BLaER1 treated with 17β-estradiol and CSF1 and Interleukin-3, amounts not matched to agents 10 nM and 100 nM (cell line): ENCODE measurements at regions not wholly inside any gene's neighbourhood (a gene's known extent, or its start where the extent isn't known, plus 50 kb on each side); places are given as distances from the start of the nearest gene placed in this dataset.

Experiments used
- H3K27ac ChIP-seq, 11 experiments: shearing (Covaris generic); formaldehyde crosslinking; 2 replicates each; pipeline ENCODE4 v1.8.1; 2022
- H3K27me3 ChIP-seq, 11 experiments: shearing (Covaris generic); formaldehyde crosslinking; 2 replicates each; pipeline ENCODE4 v1.8.1; 2022
- H3K36me3 ChIP-seq, 11 experiments: shearing (Covaris generic); formaldehyde crosslinking; 2 replicates each; pipeline ENCODE4 v1.8.1; 2022
- H3K4me1 ChIP-seq, 10 experiments: shearing (Covaris generic); formaldehyde crosslinking; 2 replicates each; pipeline ENCODE4 v1.8.1; 2022
- H3K4me2 ChIP-seq, 11 experiments: shearing (Covaris generic); formaldehyde crosslinking; 2 replicates each; pipeline ENCODE4 v1.8.1; 2022
- H3K4me3 ChIP-seq, 10 experiments: shearing (Covaris generic); formaldehyde crosslinking; 2 replicates each; pipeline ENCODE4 v1.8.1; 2022
- H3K9ac ChIP-seq, 11 experiments: shearing (Covaris generic); formaldehyde crosslinking; 2 replicates each; pipeline ENCODE4 v1.8.1; 2022
- H3K9me3 ChIP-seq, 11 experiments: shearing (Covaris generic); formaldehyde crosslinking; replicated peaks in 1 of 11; 2 replicates each; pipeline ENCODE4 v1.8.1; 2022
- H4K20me1 ChIP-seq, 11 experiments: shearing (Covaris generic); formaldehyde crosslinking; 2 replicates each; pipeline ENCODE4 v1.8.1; 2022
- Cebpa-rat ChIP-seq, 11 experiments: shearing (Covaris generic); IDR thresholded peaks; 2 replicates each; pipeline ENCODE4 v1.8.1; 2022

DNA sequence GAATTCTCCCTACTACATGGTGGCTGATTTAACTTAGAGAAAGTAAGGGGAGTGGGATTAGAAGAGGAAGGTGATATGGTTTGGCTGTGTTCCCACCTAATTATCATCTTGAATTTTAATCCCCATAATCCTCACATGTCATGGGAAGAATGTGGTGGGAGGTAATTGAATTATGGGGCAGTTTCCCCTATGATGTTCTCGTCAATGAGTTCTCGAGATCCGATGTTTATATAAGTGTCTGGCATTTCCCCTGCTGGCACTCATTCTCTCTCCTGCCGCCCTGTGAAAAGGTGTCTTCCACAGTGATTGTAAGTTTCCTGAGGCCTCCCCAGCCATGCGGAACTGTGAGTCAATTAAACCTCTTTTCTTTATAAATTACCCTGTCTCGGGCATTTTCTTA lies 169.3 kb downstream of the CASP12 start:
- Histone ChIP-seq H3K9ac (no peak overlapping the region), H3K4me3 (no peak overlapping the region), H3K27ac (no peak overlapping the region), H3K4me2 (no peak overlapping the region), H3K4me1 (peaks cover 0 to 2% (median 0%) of the 10 kb centered on the region in 10 experiments; a peak in 2 of 20 replicates), H3K36me3 (no peaks in the 10 kb centered on the region), H3K9me3 (no peaks in the 10 kb centered on the region), H3K27me3 (no peaks in the 10 kb centered on the region), H4K20me1 (no peaks in the 10 kb centered on the region)
- TF ChIP-seq Cebpa-rat (IDR thresholded peaks at IDR 0.05) = no peak

DNA sequence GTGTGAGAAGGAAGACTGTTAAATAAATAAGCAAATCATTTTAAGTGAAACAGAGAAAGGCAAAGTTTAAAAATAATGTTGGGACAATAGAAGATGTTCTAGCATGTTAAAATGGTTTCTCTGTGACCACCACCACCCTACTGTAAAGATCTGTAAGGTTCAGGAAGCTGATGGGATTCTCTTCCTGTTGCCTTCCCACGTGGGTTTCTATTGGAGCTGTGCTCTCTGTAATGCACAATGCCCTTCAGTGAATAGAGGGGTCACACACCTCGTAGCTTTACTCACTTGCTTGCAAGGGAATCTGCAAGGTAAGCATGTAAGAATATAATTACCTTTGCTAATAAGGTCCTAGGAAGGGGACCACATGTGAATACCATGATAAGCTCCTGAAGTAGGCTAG lies 170.5 kb downstream of the CASP12 start:
- no peak for TF ChIP-seq Cebpa-rat (IDR thresholded peaks at IDR 0.05)
- no peaks in the 10 kb centered on the region for H4K20me1 ChIP-seq
- H3K9ac ChIP-seq = no peak overlapping the region
- no peak overlapping the region for H3K27ac ChIP-seq
- H3K27me3 ChIP-seq = no peaks in the 10 kb centered on the region
- H3K4me3 ChIP-seq = no peak overlapping the region
- H3K4me1 ChIP-seq = no peaks in the 10 kb centered on the region
- no peaks in the 10 kb centered on the region for H3K36me3 ChIP-seq
- H3K4me2 ChIP-seq = no peak overlapping the region
- H3K9me3 ChIP-seq = peaks cover 0 to 11% (median 0%) of the 10 kb centered on the region in 11 experiments; a peak in 5 of 22 replicates

- TF ChIP-seq Cebpa-rat (IDR thresholded peaks at IDR 0.05) = no peak
- no peak overlapping the region for H3K9ac ChIP-seq
- H3K9me3 ChIP-seq = peaks cover 0 to 13% (median 0%) of the 10 kb centered on the region in 11 experiments; a peak in 5 of 22 replicates
- no peak overlapping the region for H3K27ac ChIP-seq
- no peak overlapping the region for H3K4me2 ChIP-seq
- H3K36me3 ChIP-seq = no peaks in the 10 kb centered on the region
- no peaks in the 10 kb centered on the region for H3K4me1 ChIP-seq
- no peak overlapping the region for H3K4me3 ChIP-seq
- H4K20me1 ChIP-seq = no peaks in the 10 kb centered on the region
- no peaks in the 10 kb centered on the region for H3K27me3 ChIP-seq
Observed at GRCh38 chr11:104727095-104727494, 171.2 kb downstream of the CASP12 start.

GRCh38 chr11:104725796-104726408 lies 172.4 kb downstream of the CASP12 start:
- no peaks in the 10 kb centered on the region for H3K36me3 ChIP-seq
- no peaks in the 10 kb centered on the region for H3K4me1 ChIP-seq
- H4K20me1 ChIP-seq = no peaks in the 10 kb centered on the region
- no peak for TF ChIP-seq Cebpa-rat (IDR thresholded peaks at IDR 0.05)
- H3K27ac ChIP-seq = no peak overlapping the region
- no peak overlapping the region for H3K4me2 ChIP-seq
- peaks cover 0 to 13% (median 0%) of the 10 kb centered on the region in 11 experiments; a peak in 5 of 22 replicates for H3K9me3 ChIP-seq
- H3K27me3 ChIP-seq = no peaks in the 10 kb centered on the region
- no peak overlapping the region for H3K4me3 ChIP-seq
- H3K9ac ChIP-seq = no peak overlapping the region

GRCh38 chr11:104713401-104713800 lies 184.9 kb downstream of the CASP12 start:
- no peaks in the 10 kb centered on the region for H3K27me3 ChIP-seq
- H3K36me3 ChIP-seq = no peaks in the 10 kb centered on the region
- H4K20me1 ChIP-seq = no peaks in the 10 kb centered on the region
- H3K4me2 ChIP-seq = no peak overlapping the region
- H3K9ac ChIP-seq = no peak overlapping the region
- H3K4me3 ChIP-seq = no peak overlapping the region
- H3K9me3 ChIP-seq = no peaks in the 10 kb centered on the region
- H3K27ac ChIP-seq = no peak overlapping the region
- peaks cover 0 to 10% (median 0%) of the 10 kb centered on the region in 10 experiments; a peak in 1 of 20 replicates for H3K4me1 ChIP-seq
- no peak for TF ChIP-seq Cebpa-rat (IDR thresholded peaks at IDR 0.05)

DNA sequence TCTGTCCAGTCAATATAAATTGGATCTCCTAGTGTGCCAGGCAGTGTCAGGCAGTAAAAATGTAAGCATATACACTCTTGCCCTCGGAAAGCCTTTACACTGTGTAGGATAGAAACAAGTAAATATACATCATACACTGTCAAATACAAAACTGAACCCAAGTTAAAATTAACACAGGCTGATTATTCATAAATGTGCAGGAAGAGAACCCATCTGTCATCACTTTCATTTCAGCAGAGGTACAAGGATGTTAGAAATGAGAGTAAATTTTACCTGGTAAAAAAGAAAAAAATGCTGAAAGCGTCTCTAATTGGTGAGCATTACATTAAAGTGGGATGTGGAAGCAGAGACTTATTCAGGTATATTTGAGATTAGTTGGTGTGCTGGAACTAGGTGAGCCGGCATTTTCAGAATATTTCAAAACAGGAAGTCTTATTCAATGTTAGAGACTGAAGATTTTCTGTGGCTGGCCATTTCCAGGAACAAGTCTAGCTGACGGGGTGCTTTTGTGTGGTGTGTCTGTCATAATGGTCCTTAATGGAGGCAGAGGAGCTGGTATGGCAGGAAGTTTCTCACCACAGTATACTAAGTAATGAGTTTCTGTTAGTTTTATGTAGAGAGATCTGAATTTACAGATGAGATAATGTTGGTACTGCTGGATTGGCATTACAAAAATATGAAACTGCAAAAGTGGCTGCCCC lies 192.6 kb downstream of the CASP12 start:
- Histone ChIP-seq H3K27me3 (no peaks in the 10 kb centered on the region), H3K9ac (peak overlapping the region; percentile 29 to 78 (median 60); a peak in 17 of 22 replicates), H3K36me3 (no peaks in the 10 kb centered on the region), H3K9me3 (peaks cover 0 to 4% (median 0%) of the 10 kb centered on the region in 11 experiments; a peak in 2 of 22 replicates), H3K4me3 (peak overlapping the region; percentile 5 to 53 (median 32); a peak in 14 of 20 replicates), H3K27ac (peak overlapping the region; percentile 73 to 94 (median 81); a peak in 21 of 22 replicates), H3K4me1 (peaks cover 23 to 61% (median 25%) of the 10 kb centered on the region in 10 experiments), H4K20me1 (no peaks in the 10 kb centered on the region), H3K4me2 (peak overlapping the region; percentile 55 to 89 (median 75))
- no peak for TF ChIP-seq Cebpa-rat (IDR thresholded peaks at IDR 0.05)

GRCh38 chr11:104704888-104705287 lies 193.4 kb downstream of the CASP12 start:
- Histone ChIP-seq H3K4me1 (peaks cover 23 to 67% (median 25%) of the 10 kb centered on the region in 10 experiments), H3K36me3 (no peaks in the 10 kb centered on the region), H3K9me3 (peaks cover 0 to 4% (median 0%) of the 10 kb centered on the region in 11 experiments; a peak in 2 of 22 replicates), H3K27ac (peak overlapping the region; percentile 73 to 94 (median 81); a peak in 21 of 22 replicates), H3K4me2 (peak overlapping the region; percentile 55 to 89 (median 75)), H4K20me1 (no peaks in the 10 kb centered on the region), H3K4me3 (peak overlapping the region in 2 of 10 experiments; percentile 34 to 53; a peak in 3 of 20 replicates), H3K27me3 (no peaks in the 10 kb centered on the region), H3K9ac (peak overlapping the region in 8 of 11 experiments; percentile 18 to 78 (median 63); a peak in 9 of 22 replicates)
- no peak for TF ChIP-seq Cebpa-rat (IDR thresholded peaks at IDR 0.05)

GRCh38 chr11:104704146-104704830 lies 194.0 kb downstream of the CASP12 start:
- Histone ChIP-seq H3K27me3 (no peaks in the 10 kb centered on the region), H4K20me1 (no peaks in the 10 kb centered on the region), H3K27ac (peak overlapping the region; percentile 73 to 94 (median 81); a peak in 17 of 22 replicates), H3K4me2 (peak overlapping the region; percentile 55 to 89 (median 75); a peak in 20 of 22 replicates), H3K9me3 (peaks cover 0 to 4% (median 0%) of the 10 kb centered on the region in 11 experiments; a peak in 2 of 22 replicates), H3K4me3 (no peak overlapping the region), H3K4me1 (peaks cover 23 to 63% (median 25%) of the 10 kb centered on the region in 10 experiments), H3K9ac (peak overlapping the region in 1 of 11 experiments; percentile 78; a peak in 3 of 22 replicates), H3K36me3 (no peaks in the 10 kb centered on the region)
- TF ChIP-seq Cebpa-rat (IDR thresholded peaks at IDR 0.05) = no peak

- Histone ChIP-seq H3K27me3 (no peaks in the 10 kb centered on the region), H3K9me3 (no peaks in the 10 kb centered on the region), H3K9ac (no peak overlapping the region; a peak in 1 of 22 replicates), H3K36me3 (no peaks in the 10 kb centered on the region), H3K27ac (no peak overlapping the region), H4K20me1 (no peaks in the 10 kb centered on the region), H3K4me3 (no peak overlapping the region), H3K4me1 (peaks cover 11 to 39% (median 12%) of the 10 kb centered on the region in 10 experiments), H3K4me2 (peak overlapping the region in 3 of 11 experiments; percentile 24 to 39 (median 37); a peak in 6 of 22 replicates)
- no peak for TF ChIP-seq Cebpa-rat (IDR thresholded peaks at IDR 0.05)
Observed at GRCh38 chr11:104700609-104701008, 197.7 kb downstream of the CASP12 start.
